ENCODE measurements at regions not wholly inside any gene's neighbourhood (a gene's known extent, or its start where the extent isn't known, plus 50 kb on each side); places are given as distances from the start of the nearest gene placed in this dataset.
A peak's percentile ranks its signal among the peaks of the same experiment; 100 is the strongest.

DNA sequence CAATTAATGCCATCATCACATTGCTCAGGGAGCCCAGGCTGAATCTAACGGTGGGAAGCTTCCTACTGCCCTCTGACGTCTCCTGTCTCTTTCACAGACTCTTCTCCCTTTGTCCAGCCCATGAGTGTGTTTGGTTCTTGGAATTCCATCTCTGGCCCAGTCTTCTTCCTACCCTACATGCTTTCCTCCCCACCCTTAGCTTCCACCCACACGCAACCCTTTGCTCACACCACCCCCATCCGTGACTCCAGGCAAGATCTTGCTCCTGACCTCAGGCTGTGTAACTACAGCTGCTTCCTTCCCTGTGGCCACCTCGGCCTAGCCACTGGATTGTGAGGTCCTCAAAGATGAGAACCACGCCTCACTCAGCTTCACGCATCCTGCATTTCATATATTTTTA lies 72.3 kb upstream of the THBS1 start:
- Histone ChIP-seq H3K4me3 (no peak overlapping the region), H3F3A (ENCODE audit: insufficient read depth) (peaks cover 62% of the 10 kb centered on the region), H3K9ac (no peak overlapping the region), H2AFZ (no peak overlapping the region), H3K4me1 (ENCODE audit: insufficient read depth) (peaks cover 59% of the 10 kb centered on the region), H3K36me3 (ENCODE audit: low read depth) (no peaks in the 10 kb centered on the region), H3K79me2 (ENCODE audit: insufficient read depth) (no peaks in the 10 kb centered on the region), H3K9me3 (ENCODE audit: low read depth) (no peaks in the 10 kb centered on the region), H3K27ac (no peak overlapping the region), H3K9me2 (ENCODE audit: insufficient read depth) (no peaks in the 10 kb centered on the region), H3K27me3 (replicated peaks; ENCODE audit: insufficient read depth) (no peaks in the 10 kb centered on the region), H3K4me2 (ENCODE audit: unreplicated experiment) (no peak overlapping the region), H4K20me1 (ENCODE audit: insufficient read depth) (no peaks in the 10 kb centered on the region)
- WGBS, 2 experiments (ENCODE audit: low coverage in 1 of 2, low lambda C conversion rate in 2 of 2, missing lambda C conversion rate in 2 of 2), result 91 to 95% methylated on average over 7 of the region's 7 CpGs
- no peak for TF ChIP-seq EZH2phosphoT487 (IDR thresholded peaks at IDR 0.05; ENCODE audit: insufficient read depth, low read depth)
- no peak for TF ChIP-seq EZH2 (IDR thresholded peaks at IDR 0.05; ENCODE audit: insufficient read depth, poor library complexity, severe bottlenecking)
- in situ Hi-C loops (cut with MboI), result no loop called here
- DNase-seq, result no peak

DNA sequence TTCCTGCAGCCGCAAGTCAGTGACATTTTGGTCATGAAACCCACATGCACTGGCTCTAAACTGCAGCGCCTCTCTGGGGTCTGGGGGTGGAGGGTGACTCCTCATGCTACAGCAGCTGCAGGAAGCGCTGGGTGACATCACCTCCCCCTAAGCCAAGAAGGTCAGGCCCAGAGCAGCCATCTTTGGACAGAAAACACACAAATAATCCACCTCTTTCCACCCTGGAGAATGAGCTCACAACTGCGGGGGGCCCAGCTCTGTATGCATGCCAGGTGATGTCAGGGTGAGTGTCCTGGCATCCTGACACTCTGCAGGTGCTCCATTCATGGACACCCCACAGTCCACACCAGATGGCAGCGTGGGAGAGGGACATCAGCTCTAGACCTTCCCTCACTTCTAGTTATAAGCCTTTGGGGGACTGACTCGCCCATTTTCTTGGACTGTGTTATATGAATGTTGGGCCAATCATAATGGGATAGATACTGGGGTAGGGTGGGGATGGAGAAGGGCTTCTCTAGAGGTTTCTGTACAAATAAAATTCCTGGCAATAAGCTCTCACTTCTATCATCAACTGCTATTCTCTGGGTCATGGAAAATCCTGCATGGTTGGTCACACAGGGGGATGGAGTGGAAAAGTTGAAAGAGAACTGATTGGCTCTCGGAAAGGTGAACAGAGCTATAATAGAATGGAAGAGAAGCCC lies 70.7 kb upstream of the THBS1 start:
- peaks cover 45% of the 10 kb centered on the region for H3K4me1 ChIP-seq (ENCODE audit: insufficient read depth)
- peaks cover 47% of the 10 kb centered on the region for H3F3A ChIP-seq (ENCODE audit: insufficient read depth)
- WGBS, 2 experiments (ENCODE audit: low coverage in 1 of 2, low lambda C conversion rate in 2 of 2, missing lambda C conversion rate in 2 of 2), result 89 to 91% methylated on average over 7 of the region's 7 CpGs
- no peak for TF ChIP-seq EZH2 (IDR thresholded peaks at IDR 0.05; ENCODE audit: insufficient read depth, poor library complexity, severe bottlenecking)
- no peak for TF ChIP-seq EZH2phosphoT487 (IDR thresholded peaks at IDR 0.05; ENCODE audit: insufficient read depth, low read depth)
- H3K9ac ChIP-seq, result no peak overlapping the region
- H3K79me2 ChIP-seq (ENCODE audit: insufficient read depth), result no peaks in the 10 kb centered on the region
- H3K36me3 ChIP-seq (ENCODE audit: low read depth), result no peaks in the 10 kb centered on the region
- H3K27ac ChIP-seq, result peak overlapping the region; percentile 84; the same call in 1 of the 2 replicates
- DNase-seq, result no peak
- no peak overlapping the region for H2AFZ ChIP-seq
- no peaks in the 10 kb centered on the region for H3K9me3 ChIP-seq (ENCODE audit: low read depth)
- in situ Hi-C loops (cut with MboI), result no loop called here
- H3K4me3 ChIP-seq, result no peak overlapping the region
- no peak overlapping the region for H3K4me2 ChIP-seq (ENCODE audit: unreplicated experiment)
- H3K9me2 ChIP-seq (ENCODE audit: insufficient read depth), result no peaks in the 10 kb centered on the region
- no peaks in the 10 kb centered on the region for H4K20me1 ChIP-seq (ENCODE audit: insufficient read depth)
- no peaks in the 10 kb centered on the region for H3K27me3 ChIP-seq (replicated peaks; ENCODE audit: insufficient read depth)

- 12 to 14% methylated on average over 14 of the region's 14 CpGs for WGBS, 2 experiments (ENCODE audit: low coverage in 1 of 2, low lambda C conversion rate in 2 of 2, missing lambda C conversion rate in 2 of 2)
- Histone ChIP-seq H3K4me2 (ENCODE audit: unreplicated experiment) (peak overlapping the region; percentile 75), H3K4me3 (peak overlapping the region; percentile 49), H3K9me2 (ENCODE audit: insufficient read depth) (no peaks in the 10 kb centered on the region), H3K27me3 (replicated peaks; ENCODE audit: insufficient read depth) (no peaks in the 10 kb centered on the region), H3K36me3 (ENCODE audit: low read depth) (no peaks in the 10 kb centered on the region), H4K20me1 (ENCODE audit: insufficient read depth) (no peaks in the 10 kb centered on the region), H3K4me1 (ENCODE audit: insufficient read depth) (peaks cover 34% of the 10 kb centered on the region), H3K27ac (peak overlapping the region; percentile 84), H3K79me2 (ENCODE audit: insufficient read depth) (no peaks in the 10 kb centered on the region), H3K9me3 (ENCODE audit: low read depth) (no peaks in the 10 kb centered on the region), H2AFZ (peak overlapping the region; percentile 45), H3K9ac (peak overlapping the region; percentile 69), H3F3A (ENCODE audit: insufficient read depth) (peaks cover 36% of the 10 kb centered on the region)
- TF ChIP-seq EZH2phosphoT487 (IDR thresholded peaks at IDR 0.05; ENCODE audit: insufficient read depth, low read depth) (no peak), EZH2 (IDR thresholded peaks at IDR 0.05; ENCODE audit: insufficient read depth, poor library complexity, severe bottlenecking) (no peak)
- peak; percentile 98 for DNase-seq
- in situ Hi-C loops (cut with MboI), result no loop called here
These were observed 69.6 kb upstream of the THBS1 start for GRCh38 chr15:39511000-39511915.

DNA sequence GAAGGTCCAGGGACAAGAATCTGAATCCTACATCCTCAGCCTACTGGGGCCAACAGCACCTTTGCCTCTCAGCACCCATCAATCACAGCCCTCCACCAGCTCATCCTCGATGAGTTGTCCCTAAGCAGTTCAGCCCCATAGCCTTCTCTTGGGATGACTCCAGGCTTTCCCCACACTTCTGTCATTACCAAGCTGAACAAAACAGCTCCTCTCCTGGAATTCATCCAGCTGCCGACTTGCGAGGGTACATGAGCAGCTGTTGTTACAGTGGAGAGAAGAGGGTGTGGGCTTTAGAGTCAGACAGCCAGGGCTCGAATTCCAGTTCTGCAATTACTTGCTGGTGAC lies 69.0 kb upstream of the THBS1 start:
- in situ Hi-C loops (cut with MboI), result no loop called here
- Histone ChIP-seq H3K79me2 (ENCODE audit: insufficient read depth) (no peaks in the 10 kb centered on the region), H4K20me1 (ENCODE audit: insufficient read depth) (no peaks in the 10 kb centered on the region), H3K9me2 (ENCODE audit: insufficient read depth) (no peaks in the 10 kb centered on the region), H3K9ac (peak overlapping the region; percentile 69), H2AFZ (peak overlapping the region; percentile 44; the same call in 1 of the 2 replicates), H3K27ac (peak overlapping the region; percentile 84), H3K4me3 (peak overlapping the region; percentile 49), H3K9me3 (ENCODE audit: low read depth) (no peaks in the 10 kb centered on the region), H3K4me2 (ENCODE audit: unreplicated experiment) (peak overlapping the region; percentile 75), H3F3A (ENCODE audit: insufficient read depth) (peaks cover 30% of the 10 kb centered on the region), H3K4me1 (ENCODE audit: insufficient read depth) (peaks cover 28% of the 10 kb centered on the region), H3K36me3 (ENCODE audit: low read depth) (no peaks in the 10 kb centered on the region), H3K27me3 (replicated peaks; ENCODE audit: insufficient read depth) (no peaks in the 10 kb centered on the region)
- TF ChIP-seq EZH2 (IDR thresholded peaks at IDR 0.05; ENCODE audit: insufficient read depth, poor library complexity, severe bottlenecking) (no peak), EZH2phosphoT487 (IDR thresholded peaks at IDR 0.05; ENCODE audit: insufficient read depth, low read depth) (no peak)
- WGBS, 2 experiments (ENCODE audit: low coverage in 1 of 2, low lambda C conversion rate in 2 of 2, missing lambda C conversion rate in 2 of 2), result 0% methylated on average over 4 of the region's 4 CpGs
- DNase-seq, result peak; percentile 80
